Fibroblast of skin of left quadriceps (primary cell): ENCODE measurements at regions not wholly inside any gene's neighbourhood (a gene's known extent, or its start where the extent isn't known, plus 50 kb on each side); places are given as distances from the start of the nearest gene placed in this dataset.

Experiments used
- DNase-seq, 2 experiments: peaks; one replicate each; pipeline ENCODE4 v3.0.0-alpha.2; 2013; ENCODE audit warnings: low read depth in 2 of 2

DNA sequence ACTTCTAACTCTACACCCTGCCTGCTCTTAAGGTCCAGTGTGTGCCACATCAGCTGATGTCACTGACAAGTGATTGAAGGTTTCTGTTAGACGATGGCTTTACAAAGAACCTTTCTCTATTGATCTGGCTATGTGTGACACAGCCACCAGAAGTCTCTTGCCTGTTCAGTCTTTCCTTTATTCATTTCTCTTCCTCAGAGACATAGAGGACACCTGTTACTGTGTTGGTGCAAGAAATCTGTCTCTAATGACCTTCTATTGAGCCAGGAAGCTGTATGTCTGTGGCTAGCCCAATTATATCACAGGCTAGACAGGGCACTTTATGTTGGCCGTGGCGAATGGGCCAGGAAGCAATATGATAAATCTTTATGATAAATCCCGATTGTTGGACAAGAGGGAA is 173.3 kb upstream of the GAP43 start:
- no peak for DNase-seq

DNA sequence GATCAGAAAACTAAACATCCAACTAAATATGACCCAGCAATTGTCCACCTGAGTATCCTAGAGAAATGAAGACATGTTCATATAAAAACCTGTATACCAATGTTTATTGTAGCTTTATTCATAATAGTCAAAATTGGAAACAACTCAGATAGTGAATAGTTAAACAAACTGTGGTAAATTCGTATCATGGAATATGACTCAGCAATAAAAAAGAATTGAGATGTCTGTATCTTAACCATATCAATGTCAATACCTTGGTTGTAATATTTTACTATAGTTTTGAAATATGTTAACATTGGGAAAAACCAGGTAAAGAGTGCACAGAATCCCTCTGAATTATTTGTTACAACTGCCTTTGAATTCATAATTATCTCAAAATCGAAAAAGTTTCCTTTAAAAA is 159.3 kb upstream of the GAP43 start:
- no peak for DNase-seq

DNA sequence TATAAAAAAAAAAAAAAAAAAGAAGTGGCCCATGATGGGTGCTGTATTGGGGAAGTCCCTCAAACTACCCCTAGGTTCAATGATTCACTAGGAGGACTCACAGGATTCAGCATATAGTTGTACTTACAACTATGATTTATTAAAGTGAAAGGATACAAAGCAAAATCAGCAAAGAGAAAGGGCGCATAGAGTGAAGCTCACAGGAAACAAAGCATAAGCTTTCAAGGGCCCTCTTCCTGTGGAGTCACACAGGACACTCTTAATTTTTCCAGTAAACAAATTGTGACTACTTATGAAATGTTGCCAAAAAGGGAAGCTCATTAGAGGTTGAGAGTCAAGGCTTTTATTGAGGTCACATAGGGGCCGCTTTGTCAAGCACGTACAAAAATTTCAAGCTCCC is 153.7 kb upstream of the GAP43 start:
- DNase-seq = no peak

DNA sequence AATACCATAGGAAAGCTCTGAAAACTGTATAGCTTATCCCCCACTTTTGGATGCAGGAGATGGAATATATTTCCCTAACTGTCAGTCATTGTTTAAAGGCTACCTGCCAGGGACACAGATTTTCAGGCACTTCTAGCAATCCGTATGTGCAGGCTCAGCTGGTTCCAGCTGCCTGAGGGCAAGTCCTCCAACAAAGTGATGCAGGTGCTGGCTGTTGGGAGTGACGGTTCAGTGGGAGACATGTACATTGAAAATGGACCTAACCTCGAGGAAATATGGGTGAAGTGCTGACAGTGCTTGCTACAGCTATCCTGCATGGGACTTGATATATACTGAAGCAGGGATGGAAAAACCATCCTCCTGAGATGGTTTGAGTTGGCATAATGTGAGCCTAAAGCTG is 153.1 kb upstream of the GAP43 start:
- no peak for DNase-seq

DNA sequence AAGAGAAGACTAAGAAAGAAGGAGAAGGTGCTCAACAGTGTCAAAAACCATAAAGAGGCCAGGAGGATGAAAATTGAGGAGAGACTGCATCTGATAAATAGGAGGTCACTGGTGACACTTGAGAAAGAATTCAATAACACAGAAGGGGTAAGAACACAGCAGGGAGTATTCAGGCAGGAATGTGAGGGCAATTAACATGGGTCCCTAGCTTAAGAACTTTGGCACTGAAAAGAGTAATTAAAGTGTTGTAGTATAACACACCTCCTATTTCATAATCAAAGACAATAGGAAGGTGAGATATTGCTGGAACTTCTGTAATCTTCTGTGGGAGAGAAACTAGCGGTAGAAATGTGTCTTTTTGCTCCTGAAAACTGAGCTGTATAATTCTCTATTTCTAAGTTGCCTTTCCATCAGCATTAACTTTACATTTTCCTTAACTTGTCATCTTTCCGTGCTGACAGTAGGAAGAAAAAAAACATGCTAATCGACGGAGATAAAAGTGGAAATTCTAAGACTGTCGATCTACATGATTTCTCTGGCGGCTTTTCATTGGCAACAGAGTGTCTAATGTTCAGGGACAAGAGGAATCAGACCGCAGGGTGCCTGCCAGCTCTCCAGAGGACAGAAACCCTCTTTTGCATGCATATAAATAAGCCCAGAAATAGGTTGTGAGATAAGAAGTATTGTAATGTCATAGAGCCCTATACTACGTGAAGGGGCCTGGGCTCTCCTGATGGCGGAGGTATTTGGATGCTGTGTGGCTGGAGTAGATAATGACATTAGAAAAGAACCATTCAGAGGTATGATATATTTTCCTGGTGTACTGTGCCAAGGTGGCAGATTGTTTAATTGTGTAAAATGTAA is 147.9 kb upstream of the GAP43 start:
- DNase-seq = no peak

DNA sequence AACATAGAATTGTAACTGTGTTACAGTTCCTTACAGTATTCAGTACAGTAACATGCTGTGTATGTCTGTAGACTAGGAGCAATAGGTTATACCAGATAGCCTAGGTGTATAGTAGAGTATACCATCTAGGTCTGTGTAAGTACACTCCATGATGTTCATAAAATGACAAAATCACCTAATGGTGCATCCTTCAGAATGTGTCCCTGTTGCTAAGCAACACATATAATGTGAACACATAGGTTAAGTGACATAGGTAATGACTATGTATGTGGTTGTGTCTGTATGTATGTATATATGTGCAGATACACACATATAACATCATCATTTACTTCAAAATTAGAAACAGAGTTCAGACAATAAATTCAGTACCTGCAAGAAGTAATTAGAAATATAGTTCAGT is 146.8 kb upstream of the GAP43 start:
- DNase-seq = no peak

DNA sequence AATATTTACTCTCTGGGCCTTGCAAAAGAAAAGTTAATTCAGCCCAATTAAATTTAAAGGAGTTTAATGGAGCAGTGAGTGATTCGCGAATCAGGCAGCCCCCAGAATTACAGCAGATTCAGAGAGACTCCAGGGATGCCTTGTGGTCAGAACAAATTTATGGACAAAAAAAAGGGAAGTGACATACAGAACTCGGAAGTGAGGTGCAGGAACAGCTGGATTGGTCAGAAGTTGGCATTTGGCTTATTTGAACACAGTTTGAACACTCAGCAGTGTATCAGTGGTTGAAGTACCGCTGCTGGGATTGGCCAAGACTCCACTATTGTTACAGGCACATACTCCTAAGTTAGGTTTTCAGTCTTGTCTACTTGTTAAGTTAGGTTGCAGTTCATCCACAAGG is 145.0 kb upstream of the GAP43 start:
- DNase-seq = no peak

DNA sequence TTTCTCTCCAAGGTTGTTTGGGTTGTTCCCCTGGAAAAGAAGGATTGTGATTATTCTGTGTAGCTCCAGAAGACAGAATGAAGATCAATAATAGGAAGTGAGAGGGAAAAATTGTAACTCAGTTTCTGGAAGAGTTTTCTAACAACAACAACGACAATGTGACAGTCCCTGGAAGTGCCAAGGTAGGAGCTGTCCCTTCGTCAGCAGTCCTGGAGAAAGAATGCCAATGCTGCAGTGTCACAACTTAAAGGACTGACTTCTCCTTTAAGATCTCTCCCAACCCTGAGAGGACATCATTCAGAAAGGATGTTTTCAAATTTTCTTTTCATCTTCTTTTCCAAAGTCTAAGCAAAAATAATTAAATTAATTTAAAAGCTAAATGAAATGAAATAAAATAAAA is 136.4 kb upstream of the GAP43 start:
- DNase-seq = no peak

DNA sequence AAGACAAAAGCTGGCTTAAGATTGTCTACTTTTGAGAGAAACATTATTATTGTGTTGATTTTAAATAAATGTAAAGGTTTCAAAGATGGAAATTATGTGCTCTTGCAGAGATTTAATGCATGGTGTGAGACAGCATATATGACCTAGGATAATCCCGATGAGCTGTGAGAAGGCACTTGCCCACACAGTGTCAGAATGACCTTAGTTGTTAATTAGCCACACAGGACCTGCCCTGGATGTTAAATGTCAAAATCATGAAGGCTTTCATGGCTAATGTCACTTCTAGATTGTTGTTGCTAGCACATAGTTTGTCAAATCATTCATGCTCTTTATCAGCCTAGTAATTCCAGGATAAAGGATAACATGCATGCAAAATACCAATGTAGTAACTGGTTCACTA is 135.3 kb upstream of the GAP43 start:
- DNase-seq = no peak

DNA sequence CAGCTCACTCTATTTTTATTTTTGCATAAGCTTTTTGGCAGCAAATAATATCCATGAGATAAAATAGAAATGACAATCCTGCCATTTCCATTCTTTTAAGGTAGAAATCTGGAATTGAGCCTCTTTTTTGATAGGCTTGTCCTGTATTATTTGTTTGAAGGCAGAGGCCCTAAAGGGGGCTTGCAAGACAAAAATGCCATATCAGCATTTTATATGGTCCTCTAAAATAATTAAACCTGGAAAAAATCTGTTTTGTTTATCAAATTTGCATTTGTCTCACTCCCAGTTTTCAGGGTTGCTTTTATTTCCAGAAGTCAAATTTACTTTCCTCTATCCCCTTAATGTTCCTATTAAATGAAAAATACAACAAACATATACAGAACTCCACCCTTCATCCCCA is 134.9 kb upstream of the GAP43 start:
- no peak for DNase-seq

DNA sequence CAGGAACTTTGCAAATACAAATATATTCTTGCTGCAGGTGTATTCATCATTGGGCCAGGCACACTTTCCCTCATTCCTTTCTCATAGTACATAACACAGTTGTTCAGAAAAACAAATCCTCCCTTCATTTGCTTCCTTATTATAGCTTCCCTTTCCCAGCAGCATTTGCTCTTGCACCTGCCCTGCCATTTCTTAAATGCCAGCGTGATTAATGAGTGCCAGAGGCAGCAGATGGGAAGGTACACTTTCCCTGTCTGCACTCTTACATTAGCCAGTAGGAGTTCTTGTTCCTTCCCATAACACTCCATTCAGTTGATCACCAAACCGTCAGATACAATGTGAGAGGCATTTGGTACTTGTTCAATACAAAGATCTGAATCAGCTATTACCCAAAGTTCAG is 128.5 kb upstream of the GAP43 start:
- no peak for DNase-seq

DNA sequence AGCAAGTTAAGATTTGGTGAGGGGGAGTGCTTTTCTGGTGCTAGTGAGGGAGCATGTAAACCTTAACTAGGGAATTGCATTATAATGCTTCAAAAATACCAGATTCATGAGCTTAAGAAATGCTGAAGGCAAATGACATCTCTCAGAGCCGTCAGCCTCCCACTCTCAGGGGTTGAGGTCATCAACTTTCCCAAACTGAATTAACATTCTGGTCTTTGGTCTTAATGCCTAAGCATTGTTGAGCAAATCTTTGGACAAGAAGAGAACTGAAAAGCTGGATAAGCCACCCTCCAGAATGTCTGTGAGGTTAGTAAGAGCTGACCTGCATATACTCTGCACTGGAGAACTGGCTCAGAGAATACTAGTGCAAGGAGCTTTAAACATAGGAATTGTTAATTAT is 124.9 kb upstream of the GAP43 start:
- no peak for DNase-seq

DNA sequence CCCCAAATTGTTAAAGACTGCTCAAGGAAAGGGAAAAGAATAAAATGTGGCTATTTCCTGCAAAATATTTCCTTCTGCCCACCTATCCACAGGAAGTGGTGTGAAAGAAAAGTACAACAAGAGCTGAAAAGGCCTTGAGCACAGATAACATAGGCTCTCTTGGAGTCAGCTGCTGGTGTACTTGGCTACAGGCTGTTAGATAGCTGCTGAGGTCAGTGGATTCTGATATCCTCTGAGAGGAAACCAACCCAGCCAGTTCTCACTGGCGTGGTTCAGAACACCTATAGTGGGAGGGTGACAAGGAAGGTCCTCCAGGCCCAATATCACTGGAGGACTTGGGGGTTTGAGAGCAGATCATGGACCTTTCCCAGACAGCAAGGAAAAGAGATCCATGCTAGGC is 124.4 kb upstream of the GAP43 start:
- no peak for DNase-seq

DNA sequence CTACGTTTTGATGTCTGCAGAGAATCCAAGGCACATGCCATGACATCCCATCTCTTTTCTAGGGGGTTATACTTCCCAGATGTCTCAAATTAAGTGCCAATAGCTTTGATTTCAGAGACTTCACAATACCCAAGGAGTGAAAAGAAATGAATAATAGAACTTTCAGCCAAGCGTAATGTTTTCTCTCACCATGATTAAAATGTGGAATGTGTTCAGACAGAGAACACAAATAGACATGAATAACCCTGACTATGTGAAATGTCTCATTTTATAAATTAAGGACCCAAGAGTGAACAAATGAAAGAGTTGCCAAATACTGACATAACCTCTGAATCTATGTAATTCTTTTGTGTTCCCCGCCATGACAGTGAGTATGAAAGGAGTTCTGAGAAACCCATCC is 123.6 kb upstream of the GAP43 start:
- DNase-seq = no peak

DNA sequence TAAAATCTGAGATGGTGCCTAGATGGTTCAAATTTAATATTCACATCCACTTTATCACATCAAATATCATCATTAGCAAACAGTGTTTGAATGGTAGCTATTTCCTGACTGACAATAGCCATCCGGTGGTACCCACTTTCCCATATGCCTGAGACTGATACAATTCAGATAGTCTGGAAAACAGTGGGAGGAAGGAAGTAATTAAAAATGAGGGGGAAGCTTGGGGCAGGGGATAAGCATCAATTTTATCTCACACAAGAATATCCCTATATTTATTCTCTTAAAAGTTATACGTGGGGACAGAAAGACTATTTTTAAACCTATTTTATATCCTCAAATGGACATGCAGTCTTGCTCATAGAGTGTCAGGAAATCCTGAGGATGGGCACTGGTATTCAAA is 122.5 kb upstream of the GAP43 start:
- no peak for DNase-seq

DNA sequence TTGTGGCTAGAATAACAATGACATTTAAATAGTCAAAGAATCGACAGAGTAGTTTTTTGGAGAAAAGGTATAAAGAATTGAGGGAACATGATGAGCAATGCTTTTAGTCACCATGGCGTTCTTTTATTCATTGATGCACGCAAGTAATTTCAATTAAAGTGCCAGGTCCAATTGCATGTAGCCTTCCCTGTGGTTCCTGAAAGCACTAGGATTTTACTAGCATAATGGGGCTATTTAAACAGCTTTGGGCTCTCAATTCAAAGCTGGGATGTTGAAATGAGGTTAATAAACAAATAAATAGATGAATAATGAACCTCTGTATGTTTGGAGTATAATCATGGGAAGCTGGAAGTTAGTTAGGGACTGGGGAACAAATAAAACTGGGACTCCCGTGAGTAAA is 121.2 kb upstream of the GAP43 start:
- no peak for DNase-seq

DNA sequence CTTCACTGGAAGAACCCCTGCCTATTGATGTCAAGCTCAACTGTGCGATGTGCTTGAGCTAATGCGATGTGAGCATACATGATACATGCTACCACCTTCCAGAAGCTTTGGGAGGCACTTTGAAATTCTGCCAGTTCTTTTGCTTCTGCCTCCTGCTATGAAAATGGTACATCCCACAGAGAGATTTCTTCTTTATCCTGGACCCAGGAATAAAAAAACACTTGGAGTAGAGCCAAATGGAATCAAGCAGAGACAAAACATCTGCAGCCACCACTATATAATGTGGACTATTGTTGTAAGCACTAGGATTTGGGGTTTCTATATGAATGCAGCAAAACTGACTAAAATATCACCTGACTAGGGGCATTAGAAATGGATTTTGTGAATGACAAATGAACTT is 119.9 kb upstream of the GAP43 start:
- DNase-seq = no peak

DNA sequence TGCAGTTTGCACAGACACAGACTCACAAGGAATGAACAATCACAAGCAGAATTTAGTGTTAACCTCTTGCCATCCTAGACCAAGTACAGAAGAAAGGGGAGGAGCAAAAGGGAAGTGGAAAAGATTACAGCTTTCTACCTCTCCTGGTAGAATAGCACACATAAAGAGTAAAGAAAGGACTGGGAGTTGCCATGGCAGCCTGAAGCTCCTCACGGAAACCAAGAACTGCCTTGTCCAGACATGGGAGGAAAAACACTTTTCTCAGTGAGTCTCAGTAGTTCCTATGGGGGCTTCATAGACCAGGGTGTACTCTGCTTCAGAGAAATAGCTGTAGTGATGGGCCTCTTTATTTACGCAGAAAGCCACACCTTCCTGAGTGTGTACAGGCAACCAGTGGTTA is 114.7 kb upstream of the GAP43 start:
- DNase-seq = no peak

DNA sequence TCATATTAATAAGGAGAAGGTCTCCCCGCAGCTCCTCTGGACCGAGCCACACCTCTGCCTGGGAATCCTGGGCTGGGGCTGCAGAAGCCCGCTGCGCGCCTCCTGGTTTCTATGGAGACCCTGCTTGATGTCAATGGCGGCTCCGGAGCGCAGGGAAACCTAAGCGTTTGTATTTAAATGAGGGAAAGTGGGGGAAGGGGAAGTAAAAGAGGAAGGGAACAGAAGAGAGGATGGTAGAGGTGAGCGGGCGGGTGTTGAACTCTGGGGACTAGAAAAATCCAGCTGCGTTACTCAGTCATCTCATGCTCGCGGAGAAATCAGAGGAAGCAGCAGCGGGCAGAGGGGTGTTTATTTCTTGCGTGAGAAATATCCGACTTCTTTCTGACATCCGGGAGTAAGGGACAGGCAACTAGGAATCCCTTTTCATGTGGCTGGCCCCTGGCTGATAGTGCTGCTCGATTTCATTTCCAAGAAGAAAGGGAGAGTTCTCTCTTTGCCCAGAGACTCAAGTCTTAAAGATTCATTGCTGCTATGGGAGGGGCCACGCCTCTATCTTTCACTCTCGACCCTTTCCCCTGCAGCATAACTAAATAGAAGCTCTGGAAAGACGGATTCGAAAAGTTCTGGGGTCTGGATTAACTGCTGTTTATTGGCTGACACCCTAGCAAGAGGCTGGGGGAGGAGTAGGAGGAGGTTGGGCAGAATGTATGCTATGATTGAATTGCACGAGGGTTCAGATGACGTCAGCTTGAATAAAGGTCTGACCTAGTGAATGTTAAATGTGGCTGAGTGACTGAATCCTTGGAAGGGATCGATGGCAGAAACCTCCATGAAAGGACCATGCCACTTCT is 110.5 kb upstream of the GAP43 start:
- DNase-seq = peak in 1 of 2 experiments; percentile 20

DNA sequence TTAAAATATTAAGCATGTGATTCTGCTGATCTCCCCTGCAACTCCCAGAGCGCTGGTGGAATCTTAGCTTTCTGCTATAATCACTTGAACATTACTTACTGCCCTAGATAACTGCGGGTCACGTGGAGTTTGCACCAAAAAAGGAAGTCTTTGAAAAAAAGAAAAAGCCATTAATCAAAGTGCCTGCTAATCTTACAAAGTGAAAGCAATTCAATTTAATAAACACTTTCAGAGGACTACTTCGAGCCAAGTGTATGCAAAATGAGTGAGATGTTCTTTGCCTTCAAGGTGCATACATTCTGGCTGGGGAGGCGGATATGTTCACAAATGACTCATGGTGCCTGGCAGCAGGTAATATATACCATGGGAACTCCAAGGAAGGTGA is 109.9 kb upstream of the GAP43 start:
- DNase-seq = no peak

DNA sequence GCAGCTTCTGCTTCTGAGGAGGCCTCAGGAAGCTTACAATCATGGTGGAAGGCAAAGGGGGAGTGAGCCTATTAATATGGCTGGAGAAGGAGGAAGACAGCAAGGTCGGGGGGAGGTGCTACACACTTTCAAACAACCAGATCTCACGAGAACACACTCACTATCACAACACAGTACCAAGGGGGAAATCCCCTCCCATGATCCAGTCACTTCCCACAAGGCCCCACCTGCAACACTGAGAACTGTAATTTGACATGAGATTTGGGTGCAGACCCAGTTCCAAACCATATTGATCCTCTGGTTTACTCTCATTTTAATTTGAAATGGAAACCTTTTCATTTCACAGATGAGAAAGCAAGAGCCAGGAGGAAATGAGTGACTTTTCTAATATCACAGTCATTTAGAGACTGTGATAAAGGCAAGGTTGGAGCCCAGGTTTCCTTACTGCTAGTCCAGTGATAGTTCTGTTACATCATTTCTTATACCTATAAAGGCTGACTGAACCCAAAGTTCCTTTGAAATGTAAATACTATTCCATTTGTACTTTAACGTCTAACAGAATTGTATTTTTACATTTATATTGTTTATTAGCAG is 105.8 kb upstream of the GAP43 start:
- DNase-seq = no peak

DNA sequence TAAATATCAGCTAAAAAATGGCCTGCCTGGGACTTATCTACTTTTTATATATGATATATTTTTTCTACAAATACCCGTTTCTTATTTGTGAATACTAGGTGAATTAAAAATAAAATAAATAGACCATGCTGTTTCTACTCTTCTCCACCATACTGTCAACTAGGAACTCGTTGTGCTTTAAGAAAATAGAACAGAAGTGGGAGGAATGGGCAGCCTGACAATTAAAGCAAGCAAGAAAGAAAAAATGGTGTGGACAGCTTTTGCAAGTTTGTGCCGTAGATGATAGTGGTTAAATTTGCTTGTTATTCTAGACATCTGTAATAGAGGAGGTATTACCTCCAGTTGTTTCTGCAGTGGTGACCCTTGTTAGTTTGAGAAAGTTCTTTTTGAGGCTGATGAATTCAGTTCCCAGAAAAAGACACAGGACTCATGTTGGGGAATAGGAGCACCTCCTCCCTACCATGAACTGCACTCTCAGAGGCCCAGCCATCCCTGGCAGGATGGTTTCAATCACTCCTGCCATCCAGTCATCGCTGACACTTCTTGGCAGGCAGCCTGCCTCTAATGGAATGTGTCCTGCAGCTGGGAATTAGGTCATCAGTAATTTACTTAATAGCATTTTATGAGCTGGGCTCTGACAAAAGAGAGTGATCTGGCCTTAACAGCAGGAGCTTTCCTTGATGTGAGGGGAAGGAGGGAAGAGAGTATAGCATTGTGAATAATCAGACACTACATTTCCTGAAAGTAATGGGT is 105.0 kb upstream of the GAP43 start:
- peak; percentile 89 to 91 for DNase-seq
